KBM-7 (cell line): ENCODE measurements at regions not wholly inside any gene's neighbourhood (a gene's known extent, or its start where the extent isn't known, plus 50 kb on each side); places are given as distances from the start of the nearest gene placed in this dataset.

ENCODE experiments used
- DNase-seq: peaks from one replicate; pipeline ENCODE4 v3.0.0-alpha.2; 2015
- in situ Hi-C: fragments of 300-500 bp; cut with MboI; formaldehyde crosslinking; loops from 2 replicates; pipeline ENCODE4 v1.14.3; 2020; ENCODE audit warnings: low sequenced_read_pairs, low pct_unique_long_range_greater_than_20kb, mixed read lengths

DNA sequence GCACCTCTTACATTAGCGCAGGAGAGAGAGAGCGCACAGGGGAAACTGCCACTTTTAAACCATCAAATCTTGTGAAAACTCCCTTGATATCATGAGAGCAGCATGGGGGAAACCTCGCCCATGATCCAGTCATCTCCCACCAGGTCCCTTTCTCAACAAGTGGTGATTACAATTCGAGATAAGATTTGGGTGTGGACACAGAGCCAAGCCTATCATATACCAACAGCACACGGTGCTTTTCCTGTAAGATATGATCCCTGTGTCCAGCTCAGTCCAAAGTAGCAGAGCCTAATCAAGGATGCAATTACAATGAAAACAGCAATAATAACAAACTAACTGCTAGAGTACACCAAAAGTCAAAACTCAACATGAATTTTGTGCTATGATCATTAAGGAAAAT is 148.7 kb upstream of the TCF21 start:
- in situ Hi-C loops: no loop called here
- no peak for DNase-seq

GRCh38 chr6:133740816-133741215 is 148.1 kb upstream of the TCF21 start:
- no peak for DNase-seq
- in situ Hi-C loops: no loop called here

- DNase-seq: no peak
- in situ Hi-C loops: no loop called here
Observed at GRCh38 chr6:133741375-133741861, 147.5 kb upstream of the TCF21 start.

GRCh38 chr6:133743621-133744020 is 145.3 kb upstream of the TCF21 start:
- in situ Hi-C loops: no loop called here
- DNase-seq: no peak

GRCh38 chr6:133746417-133746770 is 142.5 kb upstream of the TCF21 start:
- in situ Hi-C loops: no loop called here
- DNase-seq: no peak

DNA sequence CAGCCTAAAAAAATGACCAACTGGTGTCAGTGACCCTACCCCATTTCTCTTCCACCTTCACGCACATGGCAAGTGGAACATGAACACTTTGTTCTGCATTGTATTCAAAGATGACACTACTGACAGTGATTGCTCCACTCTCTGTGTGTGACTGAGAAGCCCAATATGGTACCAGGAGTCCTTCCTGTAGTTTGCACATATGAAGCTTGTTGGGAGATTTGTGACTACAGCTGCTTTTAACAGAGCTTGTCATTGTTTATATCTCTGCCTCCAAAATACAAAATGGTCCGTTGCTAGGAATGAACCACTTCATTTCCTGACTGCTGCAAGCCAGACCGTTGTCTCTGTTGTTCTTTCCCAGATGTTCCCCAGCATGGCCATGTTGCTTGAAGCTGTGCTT is 140.3 kb upstream of the TCF21 start:
- no peak for DNase-seq
- in situ Hi-C loops: no loop called here

GRCh38 chr6:133749427-133749826 is 139.5 kb upstream of the TCF21 start:
- no peak for DNase-seq
- in situ Hi-C loops: no loop called here

GRCh38 chr6:133752129-133752528 is 136.8 kb upstream of the TCF21 start:
- no peak for DNase-seq
- in situ Hi-C loops: no loop called here

- no peak for DNase-seq
- in situ Hi-C loops: no loop called here
Observed at GRCh38 chr6:133753756-133754155, 135.2 kb upstream of the TCF21 start.

GRCh38 chr6:133754298-133754697 is 134.6 kb upstream of the TCF21 start:
- DNase-seq: no peak
- in situ Hi-C loops: no loop called here

DNA sequence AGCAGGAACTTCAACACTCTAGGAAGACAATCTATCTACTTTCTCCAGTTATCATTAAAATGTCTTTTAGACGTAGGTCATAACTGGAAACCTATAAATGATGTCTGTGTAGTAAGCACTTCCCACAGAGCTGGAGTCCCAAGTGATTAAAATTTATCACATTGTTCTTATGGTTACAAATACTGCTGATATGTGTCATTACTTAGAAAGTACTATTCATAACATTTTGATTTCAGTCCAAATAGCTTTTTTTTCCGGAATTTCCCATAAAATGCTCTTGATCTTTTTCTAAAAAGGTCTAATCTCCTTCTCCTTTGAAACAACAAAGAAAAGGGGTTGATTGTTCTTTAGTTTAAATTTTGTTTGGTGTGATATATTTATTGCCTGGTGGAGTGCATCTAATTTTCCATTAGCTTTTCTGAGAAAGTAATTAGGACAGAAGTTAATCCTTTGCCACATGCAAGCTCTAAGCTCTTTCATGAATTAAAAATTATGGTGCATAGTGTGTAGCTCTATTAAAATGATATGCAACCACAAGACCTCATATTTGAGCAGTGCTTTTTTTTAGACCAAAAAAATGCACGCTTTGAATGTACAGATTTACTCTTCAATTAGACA is 132.7 kb upstream of the TCF21 start:
- in situ Hi-C loops: no loop called here
- no peak for DNase-seq

DNA sequence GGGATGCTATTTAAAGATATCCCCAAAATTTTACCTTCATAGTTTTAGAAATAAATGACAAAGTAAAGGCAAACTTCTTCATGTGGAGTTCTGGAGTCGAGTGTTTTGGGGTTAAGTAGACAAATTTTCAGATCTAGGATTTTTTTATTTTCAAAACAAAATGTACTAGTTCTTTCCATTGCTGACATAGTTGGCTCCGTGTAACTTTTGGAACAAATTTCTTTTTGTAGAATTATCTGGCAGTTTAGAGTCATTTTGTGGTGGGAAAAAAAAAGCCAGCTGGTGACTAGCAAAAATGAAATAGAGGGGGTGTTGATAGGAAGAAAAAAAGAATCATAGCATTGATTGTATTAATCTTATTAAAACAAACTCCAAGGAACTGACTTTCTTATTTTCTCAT is 131.6 kb upstream of the TCF21 start:
- in situ Hi-C loops: no loop called here
- DNase-seq: no peak

GRCh38 chr6:133758815-133759335 is 130.0 kb upstream of the TCF21 start:
- in situ Hi-C loops: no loop called here
- no peak for DNase-seq

DNA sequence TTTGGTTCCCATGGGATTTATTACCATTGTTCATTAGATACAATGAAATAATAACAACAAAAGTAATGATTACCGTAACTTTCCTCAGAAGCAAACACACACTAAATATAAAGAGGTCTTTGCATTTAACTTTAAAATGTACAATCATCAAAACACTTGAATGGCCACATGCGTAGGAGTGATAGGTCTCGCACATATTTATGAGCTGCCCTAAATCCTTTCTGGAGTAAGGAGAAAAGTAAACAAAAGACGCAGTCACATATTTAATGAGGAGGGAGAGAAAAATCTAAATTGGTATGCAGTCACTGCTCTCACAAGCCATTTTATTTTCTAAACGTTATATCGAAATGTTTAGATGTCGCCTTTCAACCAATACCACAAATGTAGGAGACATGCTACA is 129.4 kb upstream of the TCF21 start:
- DNase-seq: no peak
- in situ Hi-C loops: no loop called here

- in situ Hi-C loops: no loop called here
Observed at GRCh38 chr6:133761706-133762105, 127.2 kb upstream of the TCF21 start.

GRCh38 chr6:133764008-133764753 is 124.7 kb upstream of the TCF21 start:
- in situ Hi-C loops: no loop called here
- DNase-seq: no peak

More at GRCh38 chr6:133761706-133762105, 127.2 kb upstream of the TCF21 start:
- DNase-seq: no peak

- in situ Hi-C loops: no loop called here
- no peak for DNase-seq
Observed at GRCh38 chr6:133764754-133765208, 124.1 kb upstream of the TCF21 start.

DNA sequence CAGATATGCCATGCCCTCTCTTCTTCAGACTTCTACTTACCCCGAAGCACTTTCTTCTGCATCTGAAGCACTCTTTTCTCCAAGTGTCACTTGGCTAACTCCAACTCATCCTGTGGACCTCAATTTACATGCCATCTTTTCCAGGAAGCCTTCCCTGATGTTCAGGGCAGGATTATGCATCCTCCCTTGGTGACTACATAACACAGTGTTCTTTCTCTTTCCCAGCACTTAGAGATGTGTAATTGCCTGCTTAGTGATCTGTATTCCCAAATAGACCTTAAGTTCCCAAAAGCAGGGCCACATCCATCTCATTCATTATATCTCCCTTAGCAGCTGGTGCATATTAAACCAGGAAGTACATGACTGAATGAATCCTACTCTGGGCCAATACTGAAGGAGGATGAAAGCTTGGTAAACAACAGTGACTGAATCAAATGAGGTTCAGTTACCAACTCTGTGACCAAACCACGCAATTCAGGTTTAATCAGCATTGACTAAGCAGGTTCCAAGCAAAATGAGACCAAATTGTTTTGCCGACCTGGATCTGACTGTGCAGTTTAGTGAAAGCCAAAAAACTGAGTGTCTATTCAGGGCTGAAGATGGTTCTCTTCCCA is 121.4 kb upstream of the TCF21 start:
- DNase-seq: no peak
- in situ Hi-C loops: no loop called here

GRCh38 chr6:133768656-133769295 is 120.1 kb upstream of the TCF21 start:
- DNase-seq: no peak
- in situ Hi-C loops: no loop called here

- in situ Hi-C loops: no loop called here
- DNase-seq: no peak
Observed at GRCh38 chr6:133769463-133769862, 119.5 kb upstream of the TCF21 start.
